ENCODE measurements at regions not wholly inside any gene's neighbourhood (a gene's known extent, or its start where the extent isn't known, plus 50 kb on each side); places are given as distances from the start of the nearest gene placed in this dataset.

GRCh38 chr19:29410601-29411000, 115.2 kb upstream of the VSTM2B start:
- DNase-seq (ENCODE audit: extremely low read depth in 1 of 11, low read depth in 9 of 11, low spot score in 4 of 11) = no peak

DNA sequence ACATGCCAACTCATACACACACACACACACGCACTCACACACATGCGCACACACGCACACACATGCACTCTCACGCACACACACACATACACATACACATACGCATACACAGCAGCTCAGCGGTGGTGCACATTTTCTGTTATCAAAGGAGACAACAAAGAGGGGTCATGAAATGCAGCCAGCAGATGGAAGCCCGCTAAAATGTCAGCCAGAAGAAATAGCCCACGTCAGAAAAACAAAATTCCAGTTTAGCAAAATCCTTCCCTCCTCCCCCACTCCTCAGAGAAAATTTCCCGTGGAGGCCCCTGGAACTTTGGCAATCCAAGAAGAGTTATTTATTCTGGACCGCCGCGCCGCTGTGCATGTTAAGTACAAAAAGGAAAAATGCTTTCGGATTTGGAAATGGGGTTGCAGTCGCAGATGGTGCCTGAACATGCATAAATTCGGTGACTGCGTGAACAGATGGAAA, 114.6 kb upstream of the VSTM2B start:
- DNase-seq (ENCODE audit: extremely low read depth in 1 of 11, low read depth in 9 of 11, low spot score in 4 of 11) = peak in 7 of 11 donors; percentile 40 to 70 (median 47)

DNA sequence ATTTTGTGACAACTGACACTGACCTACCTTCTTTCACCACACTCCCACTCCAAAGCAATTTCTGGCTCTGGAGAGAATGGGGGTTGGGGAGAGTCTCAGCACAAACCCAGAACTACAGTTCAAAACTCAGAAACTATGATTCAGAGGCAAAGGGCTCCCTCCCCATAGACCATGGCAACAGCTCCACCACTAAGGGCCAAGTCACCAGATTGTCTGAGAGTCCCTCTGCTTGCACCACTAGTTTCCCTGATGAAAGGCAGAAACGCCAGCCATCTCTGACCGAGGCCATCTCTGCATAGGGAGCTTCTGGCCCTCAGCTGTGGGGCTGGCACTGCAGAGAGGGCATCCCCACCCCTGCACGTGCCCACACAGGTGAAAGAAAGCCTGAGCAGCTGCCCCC, 112.4 kb upstream of the VSTM2B start:
- no peak for DNase-seq (ENCODE audit: extremely low read depth in 1 of 11, low read depth in 9 of 11, low spot score in 4 of 11)

- no peak for DNase-seq (ENCODE audit: extremely low read depth in 1 of 11, low read depth in 9 of 11, low spot score in 4 of 11)
These were observed 110.3 kb upstream of the VSTM2B start for GRCh38 chr19:29415507-29415906.

GRCh38 chr19:29417048-29417447, 108.7 kb upstream of the VSTM2B start:
- no peak for DNase-seq (ENCODE audit: extremely low read depth in 1 of 11, low read depth in 9 of 11, low spot score in 4 of 11)

DNA sequence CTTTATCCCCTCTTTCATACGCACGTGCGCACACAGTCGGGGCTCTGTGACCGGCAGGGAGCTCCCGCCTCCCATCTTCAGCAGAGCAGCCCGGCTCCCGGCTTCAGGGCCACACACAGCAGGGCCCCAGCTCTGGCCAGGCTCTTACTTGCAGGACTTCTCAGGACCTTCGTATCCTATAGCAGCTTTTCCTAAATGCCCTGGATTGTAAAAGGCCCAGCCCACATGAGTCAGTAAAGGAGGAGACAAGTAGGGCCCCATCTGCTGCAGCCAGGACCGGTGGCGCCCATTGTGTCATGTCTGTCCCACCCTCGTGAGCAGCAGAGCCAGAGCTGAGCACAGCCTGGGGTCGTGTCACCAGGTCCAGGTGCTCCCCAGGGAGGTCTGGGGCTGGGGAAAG, 107.6 kb upstream of the VSTM2B start:
- DNase-seq (ENCODE audit: extremely low read depth in 1 of 11, low read depth in 9 of 11, low spot score in 4 of 11) = no peak

GRCh38 chr19:29420065-29420464, 105.7 kb upstream of the VSTM2B start:
- no peak for DNase-seq (ENCODE audit: extremely low read depth in 1 of 11, low read depth in 9 of 11, low spot score in 4 of 11)

GRCh38 chr19:29420482-29421195, 105.2 kb upstream of the VSTM2B start:
- DNase-seq (ENCODE audit: extremely low read depth in 1 of 11, low read depth in 9 of 11, low spot score in 4 of 11) = no peak

GRCh38 chr19:29421196-29421545, 104.6 kb upstream of the VSTM2B start:
- DNase-seq (ENCODE audit: extremely low read depth in 1 of 11, low read depth in 9 of 11, low spot score in 4 of 11) = no peak

- DNase-seq (ENCODE audit: extremely low read depth in 1 of 11, low read depth in 9 of 11, low spot score in 4 of 11) = no peak
These were observed 103.7 kb upstream of the VSTM2B start for GRCh38 chr19:29422047-29422446.

DNA sequence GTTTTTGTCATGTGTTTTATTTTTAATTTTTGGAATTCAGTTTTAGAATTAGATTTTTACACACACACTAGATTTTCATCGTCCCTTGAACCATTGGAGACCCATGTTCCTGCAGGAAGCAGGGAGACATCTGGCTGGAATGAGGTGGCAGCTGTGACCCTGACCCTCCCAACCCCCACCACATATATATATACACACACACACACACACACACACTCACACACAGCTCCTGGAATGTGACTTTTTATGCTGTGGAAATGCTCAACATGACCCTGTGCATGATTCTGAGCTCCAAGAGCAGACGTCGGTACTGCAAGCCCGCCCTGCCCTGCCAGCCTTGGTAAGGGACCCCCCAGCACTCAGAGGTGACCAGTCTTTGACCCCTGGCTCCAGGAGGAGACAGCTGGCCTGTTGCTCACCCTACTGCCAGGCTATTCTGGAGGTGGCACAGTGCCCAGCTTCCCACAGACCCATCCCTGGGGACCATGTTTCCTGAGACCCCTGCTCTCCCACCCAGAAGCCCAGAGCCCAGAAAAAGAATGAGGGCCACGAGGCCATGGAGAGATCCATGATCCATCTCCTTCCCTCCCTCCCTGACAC, 103.2 kb upstream of the VSTM2B start:
- DNase-seq (ENCODE audit: extremely low read depth in 1 of 11, low read depth in 9 of 11, low spot score in 4 of 11) = no peak

- no peak for DNase-seq (ENCODE audit: extremely low read depth in 1 of 11, low read depth in 9 of 11, low spot score in 4 of 11)
These were observed 97.7 kb upstream of the VSTM2B start for GRCh38 chr19:29428071-29428470.

GRCh38 chr19:29429021-29429420, 96.8 kb upstream of the VSTM2B start:
- DNase-seq (ENCODE audit: extremely low read depth in 1 of 11, low read depth in 9 of 11, low spot score in 4 of 11) = no peak

- DNase-seq (ENCODE audit: extremely low read depth in 1 of 11, low read depth in 9 of 11, low spot score in 4 of 11) = no peak
These were observed 96.2 kb upstream of the VSTM2B start for GRCh38 chr19:29429581-29429980.

DNA sequence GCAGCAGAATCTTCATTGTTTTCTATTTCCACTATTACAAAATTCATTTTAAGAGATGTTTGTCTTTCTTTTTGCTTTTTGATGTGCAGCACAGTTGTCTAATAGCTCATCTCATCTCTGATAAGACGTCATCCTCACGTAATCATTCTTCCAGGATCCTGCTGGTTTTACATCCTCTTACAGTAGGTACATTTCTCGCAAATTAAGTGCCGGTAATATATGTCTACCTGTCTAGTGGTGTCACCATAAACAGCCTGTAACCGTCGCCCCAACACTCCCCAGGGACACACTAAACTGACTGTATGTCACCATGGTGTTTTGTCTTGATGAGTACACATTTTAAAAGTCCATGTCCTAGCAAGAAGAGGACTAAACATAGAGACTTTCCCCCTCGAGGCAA, 94.5 kb upstream of the VSTM2B start:
- DNase-seq (ENCODE audit: extremely low read depth in 1 of 11, low read depth in 9 of 11, low spot score in 4 of 11) = no peak

DNA sequence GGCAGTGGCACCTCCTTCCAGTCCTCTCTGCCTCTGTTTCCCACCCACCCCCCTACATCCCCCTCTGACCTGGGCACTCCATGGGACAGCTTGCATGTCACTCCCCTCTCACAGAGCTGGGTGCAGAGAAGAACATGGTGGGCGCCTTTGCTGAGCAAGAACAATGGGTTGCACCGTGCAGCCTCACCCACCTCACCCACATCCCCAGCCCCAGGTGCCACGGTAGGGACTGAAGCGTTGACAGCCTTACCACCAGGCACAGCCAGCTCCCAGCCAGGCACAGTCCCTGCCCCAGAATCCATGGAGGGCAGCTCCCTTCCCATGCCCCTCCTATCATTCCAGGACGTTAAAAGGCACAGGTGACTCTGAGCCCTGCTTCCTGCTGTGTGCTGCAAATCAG, 93.1 kb upstream of the VSTM2B start:
- no peak for DNase-seq (ENCODE audit: extremely low read depth in 1 of 11, low read depth in 9 of 11, low spot score in 4 of 11)

DNA sequence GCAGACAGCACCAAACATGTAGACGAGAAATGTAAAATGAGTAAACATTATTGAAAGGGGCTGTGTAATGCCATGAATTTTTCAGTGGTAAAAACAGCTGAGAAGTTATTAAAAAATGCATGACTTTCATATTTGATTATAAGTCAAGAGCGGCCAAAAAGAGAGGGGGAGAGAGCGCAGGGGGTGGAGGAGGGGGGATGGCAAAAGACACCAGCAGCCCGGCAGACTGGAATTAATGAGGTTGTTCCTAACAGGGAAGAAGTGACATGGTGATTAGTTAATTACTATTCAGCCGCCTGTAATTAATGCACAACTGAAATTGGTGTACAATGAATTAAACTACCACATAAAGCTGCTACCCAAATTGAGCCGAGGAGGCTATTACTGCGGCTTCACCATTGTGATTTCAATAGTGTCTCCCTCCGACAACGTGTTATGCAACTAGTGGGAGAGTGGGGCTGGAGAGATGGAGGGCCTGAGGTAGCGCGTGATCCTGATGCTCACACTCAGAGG, 89.1 kb upstream of the VSTM2B start:
- DNase-seq (ENCODE audit: extremely low read depth in 1 of 11, low read depth in 9 of 11, low spot score in 4 of 11) = no peak

- no peak for DNase-seq (ENCODE audit: extremely low read depth in 1 of 11, low read depth in 9 of 11, low spot score in 4 of 11)
These were observed 86.8 kb upstream of the VSTM2B start for GRCh38 chr19:29439021-29439420.

DNA sequence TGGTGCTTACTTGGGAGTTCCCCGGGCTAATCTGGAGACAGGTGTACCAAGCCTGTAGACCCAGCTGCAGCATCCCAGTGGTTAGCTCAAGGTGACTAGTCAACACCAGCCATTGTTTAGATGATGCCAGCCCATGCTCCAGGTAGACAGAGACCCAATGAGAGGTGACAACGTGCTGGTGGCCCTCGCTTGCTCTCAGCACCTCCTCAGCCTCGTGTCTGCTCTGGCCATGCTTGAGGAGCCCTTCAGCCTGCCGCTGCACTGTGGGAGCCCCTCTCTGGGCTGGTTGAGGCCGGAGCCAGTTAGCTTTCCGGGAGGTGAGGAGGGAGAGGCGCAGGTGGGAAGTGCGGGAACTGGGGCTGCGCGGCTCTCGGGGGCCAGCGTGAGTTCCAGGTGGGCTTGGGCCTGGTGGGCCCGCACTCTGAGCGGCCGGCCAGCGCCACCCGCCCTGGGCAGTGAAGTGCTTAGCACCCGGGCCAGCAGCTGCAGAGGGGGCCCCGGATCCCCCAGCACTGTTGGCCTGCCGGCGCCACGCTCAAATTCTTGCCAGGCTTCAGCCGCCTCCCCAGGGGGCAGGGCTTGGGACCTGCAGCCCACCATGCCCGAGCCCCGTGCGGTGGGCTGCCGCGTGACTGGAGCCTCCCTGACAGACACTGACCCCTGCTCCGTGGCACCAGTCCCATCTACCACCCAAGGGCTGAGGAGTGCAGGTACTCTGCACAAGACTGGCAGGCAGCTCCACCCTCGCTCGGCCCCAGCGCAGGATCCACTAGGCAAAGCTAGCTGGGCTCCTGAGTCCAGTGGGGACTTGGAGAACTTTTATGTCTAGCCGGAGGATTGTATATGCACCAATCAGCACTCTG, 85.9 kb upstream of the VSTM2B start:
- no peak for DNase-seq (ENCODE audit: extremely low read depth in 1 of 11, low read depth in 9 of 11, low spot score in 4 of 11)

- no peak for DNase-seq (ENCODE audit: extremely low read depth in 1 of 11, low read depth in 9 of 11, low spot score in 4 of 11)
These were observed 83.7 kb upstream of the VSTM2B start for GRCh38 chr19:29442094-29442493.
